ENCODE measurements at regions not wholly inside any gene's neighbourhood (a gene's known extent, or its start where the extent isn't known, plus 50 kb on each side); places are given as distances from the start of the nearest gene placed in this dataset.

DNA sequence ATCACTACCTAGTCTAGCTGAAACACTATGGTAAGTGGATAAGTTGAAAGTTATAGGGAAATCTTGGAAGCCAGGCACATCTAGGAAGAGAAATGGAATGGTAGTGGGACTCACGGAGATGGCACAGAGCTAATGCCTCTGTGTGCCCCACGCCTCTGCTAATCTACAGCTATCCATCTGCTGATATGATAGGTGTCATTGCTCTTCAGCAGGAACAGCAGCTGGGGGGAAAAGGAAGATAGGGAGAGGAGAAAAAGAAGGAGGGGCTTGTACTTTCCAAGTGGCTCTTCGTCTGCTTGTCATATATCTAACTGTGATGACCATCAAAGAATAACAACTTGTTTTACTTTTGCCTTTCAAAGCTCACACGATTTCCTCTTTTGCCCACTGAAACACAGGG, 1199.1 kb upstream of the SORCS1 start:
- TF ChIP-seq, protein P1, sequence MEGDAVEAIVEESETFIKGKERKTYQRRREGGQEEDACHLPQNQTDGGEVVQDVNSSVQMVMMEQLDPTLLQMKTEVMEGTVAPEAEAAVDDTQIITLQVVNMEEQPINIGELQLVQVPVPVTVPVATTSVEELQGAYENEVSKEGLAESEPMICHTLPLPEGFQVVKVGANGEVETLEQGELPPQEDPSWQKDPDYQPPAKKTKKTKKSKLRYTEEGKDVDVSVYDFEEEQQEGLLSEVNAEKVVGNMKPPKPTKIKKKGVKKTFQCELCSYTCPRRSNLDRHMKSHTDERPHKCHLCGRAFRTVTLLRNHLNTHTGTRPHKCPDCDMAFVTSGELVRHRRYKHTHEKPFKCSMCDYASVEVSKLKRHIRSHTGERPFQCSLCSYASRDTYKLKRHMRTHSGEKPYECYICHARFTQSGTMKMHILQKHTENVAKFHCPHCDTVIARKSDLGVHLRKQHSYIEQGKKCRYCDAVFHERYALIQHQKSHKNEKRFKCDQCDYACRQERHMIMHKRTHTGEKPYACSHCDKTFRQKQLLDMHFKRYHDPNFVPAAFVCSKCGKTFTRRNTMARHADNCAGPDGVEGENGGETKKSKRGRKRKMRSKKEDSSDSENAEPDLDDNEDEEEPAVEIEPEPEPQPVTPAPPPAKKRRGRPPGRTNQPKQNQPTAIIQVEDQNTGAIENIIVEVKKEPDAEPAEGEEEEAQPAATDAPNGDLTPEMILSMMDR (IDR thresholded peaks at IDR 0.05; ENCODE audit: poor library complexity) = no peak
- TF ChIP-seq EZH2phosphoT487 (IDR thresholded peaks at IDR 0.05; ENCODE audit: low read depth, severe bottlenecking, unreplicated experiment) = no peak
- no peak for TF ChIP-seq EZH2 (IDR thresholded peaks at IDR 0.05; ENCODE audit: borderline replicate concordance)
